ENCODE measurements at regions not wholly inside any gene's neighbourhood (a gene's known extent, or its start where the extent isn't known, plus 50 kb on each side); places are given as distances from the start of the nearest gene placed in this dataset.
"Not testable (repeated sequence)": the region's sequence is repeated elsewhere in the genome, so short reads cannot be mapped to it uniquely, and the experiment has no call there.

DNA sequence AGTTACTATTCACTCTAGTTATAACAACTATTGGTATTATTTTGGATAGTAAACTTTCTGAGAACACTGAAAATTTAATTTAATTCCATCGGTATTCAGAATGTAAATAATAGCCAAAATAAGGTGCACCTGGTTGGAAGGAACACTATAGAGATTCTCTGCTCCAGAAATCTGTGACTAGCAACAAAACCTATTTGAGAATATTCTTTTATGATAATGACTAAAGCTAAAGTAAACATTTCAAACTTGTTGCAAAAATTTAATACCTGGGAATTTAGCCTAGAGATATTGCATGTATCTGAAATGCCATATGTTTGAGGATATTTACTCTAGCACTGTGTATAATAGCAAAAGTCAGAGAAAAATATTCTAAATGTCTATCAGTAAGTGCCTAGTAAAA, 144.1 kb downstream of the PLK2 start:
- no peak for DNase-seq (ENCODE audit: low read depth)
- H3K4me3 ChIP-seq (ENCODE audit: low read depth, low read length), result no peak overlapping the region
- TF ChIP-seq, protein P1, sequence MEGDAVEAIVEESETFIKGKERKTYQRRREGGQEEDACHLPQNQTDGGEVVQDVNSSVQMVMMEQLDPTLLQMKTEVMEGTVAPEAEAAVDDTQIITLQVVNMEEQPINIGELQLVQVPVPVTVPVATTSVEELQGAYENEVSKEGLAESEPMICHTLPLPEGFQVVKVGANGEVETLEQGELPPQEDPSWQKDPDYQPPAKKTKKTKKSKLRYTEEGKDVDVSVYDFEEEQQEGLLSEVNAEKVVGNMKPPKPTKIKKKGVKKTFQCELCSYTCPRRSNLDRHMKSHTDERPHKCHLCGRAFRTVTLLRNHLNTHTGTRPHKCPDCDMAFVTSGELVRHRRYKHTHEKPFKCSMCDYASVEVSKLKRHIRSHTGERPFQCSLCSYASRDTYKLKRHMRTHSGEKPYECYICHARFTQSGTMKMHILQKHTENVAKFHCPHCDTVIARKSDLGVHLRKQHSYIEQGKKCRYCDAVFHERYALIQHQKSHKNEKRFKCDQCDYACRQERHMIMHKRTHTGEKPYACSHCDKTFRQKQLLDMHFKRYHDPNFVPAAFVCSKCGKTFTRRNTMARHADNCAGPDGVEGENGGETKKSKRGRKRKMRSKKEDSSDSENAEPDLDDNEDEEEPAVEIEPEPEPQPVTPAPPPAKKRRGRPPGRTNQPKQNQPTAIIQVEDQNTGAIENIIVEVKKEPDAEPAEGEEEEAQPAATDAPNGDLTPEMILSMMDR (IDR thresholded peaks at IDR 0.05; ENCODE audit: insufficient read depth, low read depth, low read length), result no peak

DNA sequence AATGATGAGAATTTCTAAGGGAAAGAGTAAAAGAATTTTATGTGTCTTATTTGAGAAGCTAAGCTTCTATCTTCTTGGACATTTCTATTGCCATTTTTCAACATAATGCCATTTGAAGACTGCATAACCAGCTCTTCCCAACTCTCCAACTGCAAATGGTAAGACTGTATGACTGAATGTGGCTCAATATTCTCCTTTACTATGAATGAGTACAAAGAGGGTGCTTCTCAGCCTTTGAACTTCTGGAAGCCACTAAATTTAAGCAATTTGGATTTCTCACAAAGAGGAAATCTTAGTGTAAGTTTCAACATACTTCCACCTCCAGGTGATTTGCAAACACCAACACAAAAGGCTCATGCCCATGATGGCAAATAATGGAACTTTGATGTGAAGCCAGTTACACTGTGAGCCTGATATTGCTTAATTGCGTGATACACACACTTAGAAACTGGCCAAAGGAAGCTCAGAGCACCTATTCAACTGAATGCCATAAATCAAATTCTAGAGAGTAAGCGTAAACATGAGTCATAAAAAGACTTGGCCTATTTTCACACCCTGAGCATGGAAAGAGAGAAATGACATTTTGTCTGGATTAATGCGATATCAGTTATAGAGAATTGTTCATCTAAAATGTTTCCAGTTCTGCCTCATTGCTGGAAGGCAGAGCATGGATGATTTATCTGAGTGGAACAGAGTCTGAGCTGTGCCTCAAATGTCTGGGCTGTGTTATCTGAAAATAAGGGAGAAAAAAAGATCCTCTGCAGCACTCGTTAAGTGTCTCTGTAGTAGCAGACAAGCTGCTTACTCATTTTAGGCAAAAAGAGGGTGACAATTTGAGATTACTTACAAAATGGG, 145.3 kb downstream of the PLK2 start:
- no peak overlapping the region for H3K4me3 ChIP-seq (ENCODE audit: low read depth, low read length)
- TF ChIP-seq, protein P1 (IDR thresholded peaks at IDR 0.05; ENCODE audit: insufficient read depth, low read depth, low read length), result no peak
- DNase-seq (ENCODE audit: low read depth), result no peak

DNA sequence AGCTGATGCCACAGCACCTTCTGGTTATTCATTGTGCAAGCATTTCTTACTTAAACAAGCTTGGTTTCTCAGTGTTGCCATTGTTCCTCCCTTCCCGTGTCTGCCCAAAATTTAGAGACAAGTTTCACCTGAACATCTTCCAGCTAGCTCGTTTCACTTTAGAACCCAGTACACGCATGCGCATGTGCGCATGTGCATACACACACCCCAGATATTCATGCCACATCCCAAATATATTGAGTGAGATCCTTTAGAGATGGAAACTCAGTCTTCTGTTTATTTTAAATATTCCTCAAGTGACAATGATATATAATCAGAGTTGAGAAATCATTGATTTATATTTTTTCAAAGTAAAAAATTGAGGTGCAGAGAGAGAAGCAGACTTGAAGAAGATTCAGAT, 147.6 kb downstream of the PLK2 start:
- no peak for DNase-seq (ENCODE audit: low read depth)
- TF ChIP-seq, protein P1 (IDR thresholded peaks at IDR 0.05; ENCODE audit: insufficient read depth, low read depth, low read length), result no peak
- no peak overlapping the region for H3K4me3 ChIP-seq (ENCODE audit: low read depth, low read length)

DNA sequence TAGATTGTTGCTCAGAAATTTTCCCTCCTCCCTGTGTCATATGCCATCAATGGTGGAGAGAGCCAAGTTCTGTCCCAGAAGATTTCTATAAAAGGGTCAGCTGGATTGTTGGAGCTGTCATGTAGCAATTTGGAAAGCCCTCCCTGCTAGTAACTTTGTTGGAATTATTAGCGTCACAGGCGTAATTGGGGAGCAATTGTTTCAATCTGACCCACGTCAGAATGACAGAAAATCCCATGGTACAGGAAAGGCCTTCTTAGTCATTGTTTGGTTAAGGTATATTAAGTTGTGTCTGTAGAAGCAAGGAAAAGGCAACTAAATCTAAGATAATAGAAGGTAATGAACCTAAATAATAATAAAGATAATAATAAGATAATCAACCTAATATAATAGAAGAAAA, 148.4 kb downstream of the PLK2 start:
- H3K4me3 ChIP-seq (ENCODE audit: low read depth, low read length), result no peak overlapping the region
- TF ChIP-seq, protein P1 (IDR thresholded peaks at IDR 0.05; ENCODE audit: insufficient read depth, low read depth, low read length), result no peak
- no peak for DNase-seq (ENCODE audit: low read depth)

DNA sequence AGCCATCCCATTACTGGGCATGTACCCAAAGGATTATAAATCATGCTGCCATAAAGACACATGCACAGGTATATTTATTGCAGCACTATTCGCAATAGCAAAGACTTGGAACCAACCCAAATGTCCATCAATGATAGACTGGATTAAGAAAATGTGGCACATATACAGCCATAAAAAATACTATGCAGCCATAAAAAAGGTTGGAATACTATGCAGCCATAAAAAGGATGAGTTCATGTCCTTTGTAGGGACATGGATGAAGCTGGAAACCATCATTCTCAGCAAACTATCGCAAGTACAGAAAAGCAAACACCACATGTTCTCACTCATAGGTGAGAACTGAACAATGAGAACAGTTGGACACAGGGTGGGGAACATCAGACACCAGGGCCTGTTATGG, 151.5 kb downstream of the PLK2 start:
- not testable (repeated sequence) for DNase-seq (ENCODE audit: low read depth); H3K4me3 ChIP-seq (ENCODE audit: low read depth, low read length)

DNA sequence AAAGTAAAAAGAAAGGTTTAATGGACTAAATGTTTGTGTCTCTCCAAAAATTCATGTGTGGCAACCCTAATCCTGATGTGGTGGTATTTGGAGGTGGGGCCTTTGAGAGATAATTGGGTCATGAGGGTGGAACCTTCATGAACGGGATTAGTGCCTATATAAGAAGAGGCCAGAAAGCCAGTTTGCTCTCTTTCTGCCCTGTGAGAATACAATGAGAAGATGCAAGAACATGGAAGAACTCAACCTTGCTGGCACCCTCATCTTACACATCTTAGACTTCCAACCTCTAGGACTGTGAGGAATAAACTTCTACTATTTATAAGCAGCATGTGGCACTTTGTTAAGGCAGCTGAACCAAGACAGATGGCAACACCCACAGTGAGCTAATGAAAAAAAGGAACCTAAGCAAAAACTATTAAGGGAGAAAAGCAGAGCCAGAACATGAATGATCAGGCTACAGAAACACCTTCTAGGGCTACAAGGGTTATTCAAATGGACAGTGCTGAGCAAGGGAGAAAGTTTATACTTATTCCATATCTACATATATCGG, 159.5 kb downstream of the PLK2 start:
- DNase-seq (ENCODE audit: low read depth), result no peak
- TF ChIP-seq, protein P1 (IDR thresholded peaks at IDR 0.05; ENCODE audit: insufficient read depth, low read depth, low read length), result no peak
- H3K4me3 ChIP-seq (ENCODE audit: low read depth, low read length), result no peak overlapping the region

DNA sequence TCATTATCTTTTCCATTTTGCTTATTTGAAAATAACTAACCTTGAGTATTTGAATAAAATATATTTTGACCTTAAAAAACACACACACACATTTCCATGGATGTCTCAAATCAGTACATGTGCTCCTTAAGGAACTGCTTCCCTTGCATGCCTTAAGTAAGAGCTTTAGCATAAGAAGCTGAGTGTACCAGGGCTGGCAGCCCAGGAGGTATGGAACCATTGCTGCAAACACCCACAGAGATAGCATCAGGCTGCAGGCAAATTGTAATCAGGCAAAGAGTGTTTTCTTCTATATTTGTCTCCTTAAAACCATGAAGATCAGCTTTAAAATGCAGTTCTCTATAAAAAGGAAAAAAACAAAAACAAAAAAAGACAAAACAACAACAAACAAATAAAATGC, 160.6 kb downstream of the PLK2 start:
- no peak for DNase-seq (ENCODE audit: low read depth)
- H3K4me3 ChIP-seq (ENCODE audit: low read depth, low read length), result no peak overlapping the region
- TF ChIP-seq, protein P1 (IDR thresholded peaks at IDR 0.05; ENCODE audit: insufficient read depth, low read depth, low read length), result no peak
